Prostate gland (tissue), 2 donors: ENCODE measurements at regions not wholly inside any gene's neighbourhood (a gene's known extent, or its start where the extent isn't known, plus 50 kb on each side); places are given as distances from the start of the nearest gene placed in this dataset.

Experiments used
- DNase-seq: peaks from one replicate; pipeline ENCODE4 v3.0.0-alpha.2; 2019; ENCODE audit warnings: low spot score
- H3K27ac ChIP-seq, 2 donors: fragments of 200-600 bp; sonication (generic); 2 replicates each; pipeline ENCODE4 v1.5.1; 2017 to 2019
- H3K27me3 ChIP-seq: fragments of 200-600 bp; sonication (generic); replicated peaks from 2 replicates; pipeline ENCODE4 v1.5.1; 2019; ENCODE audit not compliant: insufficient read depth
- H3K36me3 ChIP-seq, 2 donors: fragments of 200-600 bp; sonication (generic); 1 replicate in 1 of 2; 2 replicates in 1 of 2; pipeline versions ENCODE4 v1.5.1 to v1.8.1; 2017 to 2019
- H3K4me1 ChIP-seq: fragments of 200-600 bp; sonication (generic); replicated peaks from 2 replicates; pipeline ENCODE4 v1.5.1; 2019
- H3K4me3 ChIP-seq, 2 donors: fragments of 200-600 bp; sonication (generic); 2 replicates each; pipeline ENCODE4 v1.5.1; 2017 to 2019
- H3K9me3 ChIP-seq: fragments of 200-600 bp; sonication (generic); 2 replicates; pipeline ENCODE4 v1.5.1; 2017
- POLR2A ChIP-seq: fragments of 450-650 bp; IDR thresholded peaks from one replicate; pipeline ENCODE4 v1.6.1; 2016; ENCODE audit warnings: antibody characterized with exemption, mild to moderate bottlenecking
- POLR2AphosphoS5 ChIP-seq: sonication (generic); formaldehyde crosslinking; IDR thresholded peaks from one replicate; pipeline ENCODE4 v1.6.1; 2017; ENCODE audit warnings: antibody characterized with exemption
- WGBS: methylation state at CpG from one replicate; pipeline ENCODE4 v1.1.5; 2018; 5-methylcytosine and 5-hydroxymethylcytosine counted together
- intact Hi-C: fragments of 100-400 bp; cut with DNase I; formaldehyde crosslinking; loops from one replicate; pipeline ENCODE4 v1.14.2; 2022
- TF ChIP-seq, protein P1 (sequence below), 4 experiments: fragments of 200-600 bp in 2 of 4; fragments of 450-650 bp in 2 of 4; sonication (generic) in 2 of 4; IDR thresholded peaks; 1 replicate in 3 of 4; 2 replicates in 1 of 4; pipeline ENCODE4 v1.5.1; 2016 to 2019; ENCODE audit warnings: antibody characterized with exemption in 4 of 4, mild to moderate bottlenecking in 2 of 4, moderate library complexity in 2 of 4

DNA sequence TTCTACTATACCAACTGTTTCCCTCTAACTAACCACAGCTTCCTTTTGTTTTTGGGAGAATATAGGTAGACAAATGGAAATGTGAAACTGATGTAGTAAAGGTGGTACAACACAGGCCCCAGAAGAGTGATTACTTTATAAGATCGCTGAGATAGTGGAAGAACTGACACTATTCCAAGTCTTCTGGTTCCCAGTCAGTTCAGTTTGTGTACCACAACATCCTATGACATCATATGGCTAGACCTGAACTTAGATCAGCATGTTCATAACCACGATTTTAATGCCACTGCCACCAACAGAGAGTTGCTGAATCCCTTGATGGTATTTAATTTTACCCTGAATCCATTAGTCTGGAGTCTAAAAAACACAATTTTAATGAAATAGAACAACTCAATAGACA, 328.9 kb downstream of the GPD2 start:
- no peaks in the 10 kb centered on the region for H3K9me3 ChIP-seq
- H3K27me3 ChIP-seq, result no peaks in the 10 kb centered on the region
- intact Hi-C loops, result no loop called here
- no peaks in the 10 kb centered on the region for H3K4me1 ChIP-seq
- WGBS, result 70% methylated on average over 2 of the region's 2 CpGs
- H3K4me3 ChIP-seq, result no peak overlapping the region
- TF ChIP-seq POLR2AphosphoS5, result no peak
- TF ChIP-seq POLR2A, result no peak
- TF ChIP-seq, protein P1, sequence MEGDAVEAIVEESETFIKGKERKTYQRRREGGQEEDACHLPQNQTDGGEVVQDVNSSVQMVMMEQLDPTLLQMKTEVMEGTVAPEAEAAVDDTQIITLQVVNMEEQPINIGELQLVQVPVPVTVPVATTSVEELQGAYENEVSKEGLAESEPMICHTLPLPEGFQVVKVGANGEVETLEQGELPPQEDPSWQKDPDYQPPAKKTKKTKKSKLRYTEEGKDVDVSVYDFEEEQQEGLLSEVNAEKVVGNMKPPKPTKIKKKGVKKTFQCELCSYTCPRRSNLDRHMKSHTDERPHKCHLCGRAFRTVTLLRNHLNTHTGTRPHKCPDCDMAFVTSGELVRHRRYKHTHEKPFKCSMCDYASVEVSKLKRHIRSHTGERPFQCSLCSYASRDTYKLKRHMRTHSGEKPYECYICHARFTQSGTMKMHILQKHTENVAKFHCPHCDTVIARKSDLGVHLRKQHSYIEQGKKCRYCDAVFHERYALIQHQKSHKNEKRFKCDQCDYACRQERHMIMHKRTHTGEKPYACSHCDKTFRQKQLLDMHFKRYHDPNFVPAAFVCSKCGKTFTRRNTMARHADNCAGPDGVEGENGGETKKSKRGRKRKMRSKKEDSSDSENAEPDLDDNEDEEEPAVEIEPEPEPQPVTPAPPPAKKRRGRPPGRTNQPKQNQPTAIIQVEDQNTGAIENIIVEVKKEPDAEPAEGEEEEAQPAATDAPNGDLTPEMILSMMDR (IDR thresholded peaks at IDR 0.05), result no peak
- no peak for DNase-seq
- no peak overlapping the region for H3K27ac ChIP-seq
- no peaks in the 10 kb centered on the region for H3K36me3 ChIP-seq

DNA sequence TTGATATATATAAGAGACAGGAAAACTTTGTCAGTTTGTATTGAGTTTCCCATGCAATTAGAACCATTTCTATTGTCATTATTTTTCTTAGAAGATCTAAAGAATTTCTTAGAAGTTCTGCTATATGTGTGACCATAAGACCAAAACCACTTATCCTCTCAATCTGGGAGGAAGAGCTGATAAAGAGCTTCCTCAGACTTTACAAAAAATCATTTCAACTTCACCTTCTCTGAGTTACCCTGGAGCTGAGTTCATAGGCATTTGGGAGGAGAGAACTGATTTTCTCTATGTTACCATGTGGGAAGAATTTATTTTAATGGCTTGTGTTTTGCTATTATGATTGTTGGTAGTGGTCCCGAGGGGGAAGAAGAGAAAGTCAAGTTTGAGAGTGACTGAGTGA, 329.3 kb downstream of the GPD2 start:
- WGBS, result 82% methylated on average over 1 of the region's 1 CpG
- TF ChIP-seq, protein P1 (IDR thresholded peaks at IDR 0.05), result no peak
- no peak for TF ChIP-seq POLR2A
- TF ChIP-seq POLR2AphosphoS5, result no peak
- intact Hi-C loops, result no loop called here

DNA sequence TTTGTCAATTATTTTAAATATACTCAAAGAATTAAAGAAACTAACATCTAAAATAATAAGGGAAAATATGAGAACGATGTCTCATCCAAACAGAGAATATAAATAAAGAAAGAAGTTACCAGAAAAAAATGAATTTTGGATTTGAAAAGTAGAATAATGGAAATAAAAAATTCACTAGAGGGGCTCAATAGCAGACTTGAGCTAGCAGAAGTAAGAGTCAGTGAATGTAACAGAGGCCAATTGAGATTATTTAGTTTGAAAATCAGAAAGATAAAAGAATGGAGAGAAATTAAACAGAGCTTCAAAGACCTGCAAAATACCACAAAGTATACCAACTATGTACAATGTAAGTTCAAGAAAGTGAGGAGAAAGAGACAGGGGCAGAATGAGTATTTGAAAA, 333.6 kb downstream of the GPD2 start:
- no peak overlapping the region for H3K27ac ChIP-seq
- H3K27me3 ChIP-seq, result no peaks in the 10 kb centered on the region
- no peaks in the 10 kb centered on the region for H3K4me1 ChIP-seq
- H3K36me3 ChIP-seq, result no peaks in the 10 kb centered on the region
- WGBS, result 81% methylated on average over 1 of the region's 1 CpG
- no peaks in the 10 kb centered on the region for H3K9me3 ChIP-seq
- no peak for TF ChIP-seq POLR2AphosphoS5
- no peak for TF ChIP-seq POLR2A
- TF ChIP-seq, protein P1 (IDR thresholded peaks at IDR 0.05), result no peak
- intact Hi-C loops, result no loop called here
- DNase-seq, result no peak
- H3K4me3 ChIP-seq, result no peak overlapping the region

More for the DNA sequence above, 329.3 kb downstream of the GPD2 start:
- no peak for DNase-seq
- Histone ChIP-seq H3K36me3 (no peaks in the 10 kb centered on the region), H3K27ac (no peak overlapping the region), H3K4me1 (no peaks in the 10 kb centered on the region), H3K4me3 (no peak overlapping the region), H3K27me3 (no peaks in the 10 kb centered on the region), H3K9me3 (no peaks in the 10 kb centered on the region)

DNA sequence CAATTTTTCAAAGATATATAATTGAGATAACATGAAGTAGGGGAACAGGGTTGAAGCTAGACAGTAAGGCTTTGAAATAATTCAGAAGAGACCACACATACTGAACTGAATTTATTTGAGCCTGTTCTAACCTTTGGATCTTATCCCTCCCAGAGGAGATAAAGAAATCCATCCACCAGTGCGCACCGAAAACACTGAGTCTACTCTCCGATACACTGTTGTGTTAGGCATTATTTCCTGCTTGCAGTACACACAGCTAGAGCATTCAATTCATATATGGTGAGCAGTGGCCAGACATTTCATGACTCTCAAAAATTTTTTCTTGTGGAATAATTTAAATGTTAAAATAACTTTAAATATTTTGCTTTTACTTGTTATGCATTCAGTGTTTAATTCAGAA, 342.7 kb downstream of the GPD2 start:
- no peak overlapping the region for H3K4me3 ChIP-seq
- 69% methylated on average over 3 of the region's 3 CpGs for WGBS
- no peak overlapping the region for H3K27ac ChIP-seq
- TF ChIP-seq POLR2AphosphoS5 (no peak), POLR2A (no peak)
- TF ChIP-seq, protein P1 (IDR thresholded peaks at IDR 0.05), result no peak
- H3K36me3 ChIP-seq, result no peaks in the 10 kb centered on the region
- no peaks in the 10 kb centered on the region for H3K27me3 ChIP-seq
- no peaks in the 10 kb centered on the region for H3K4me1 ChIP-seq
- no peak for DNase-seq
- H3K9me3 ChIP-seq, result no peaks in the 10 kb centered on the region
- intact Hi-C loops, result no loop called here

DNA sequence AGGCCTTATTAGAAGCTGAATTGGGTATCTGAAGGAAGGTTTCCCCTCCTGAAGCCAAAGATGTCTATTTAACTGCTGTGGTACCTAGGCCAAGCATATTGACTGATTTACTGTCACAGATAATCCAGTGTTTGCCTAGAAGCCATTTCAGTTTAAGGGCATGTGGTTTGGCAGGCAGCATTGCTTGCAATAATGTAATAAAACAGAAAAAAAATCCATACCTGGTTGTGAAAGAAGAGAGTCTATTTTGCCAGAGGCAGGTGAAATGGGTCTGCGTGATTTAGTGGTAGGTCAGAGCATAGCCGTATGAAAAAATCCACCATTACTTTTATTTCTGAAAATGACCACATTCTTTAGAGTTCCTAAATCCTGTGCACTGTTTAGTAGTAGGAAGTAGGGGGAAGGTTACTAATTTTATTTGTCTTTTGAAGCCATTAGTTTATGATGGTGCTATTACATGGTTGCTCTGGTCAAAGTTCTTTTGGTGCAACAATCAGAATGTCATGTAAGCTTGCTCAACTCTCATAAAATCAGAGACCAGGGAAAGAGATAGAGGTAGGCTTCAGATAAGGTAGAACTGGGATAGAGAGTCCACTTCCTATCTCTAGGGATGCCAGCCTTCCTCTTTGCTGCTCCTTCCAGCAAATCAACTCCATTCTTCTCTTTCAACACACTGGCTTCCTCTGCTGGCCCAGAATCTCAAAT, 343.4 kb downstream of the GPD2 start:
- H3K36me3 ChIP-seq, result no peaks in the 10 kb centered on the region
- peak; percentile 45 for DNase-seq
- no peak for TF ChIP-seq POLR2A
- no peak for TF ChIP-seq POLR2AphosphoS5
- TF ChIP-seq, protein P1 (IDR thresholded peaks at IDR 0.05), result no peak
- no peak overlapping the region for H3K4me3 ChIP-seq
- no peak overlapping the region for H3K27ac ChIP-seq
- H3K4me1 ChIP-seq, result no peaks in the 10 kb centered on the region
- intact Hi-C loops, result no loop called here
- H3K27me3 ChIP-seq, result peaks cover 2% of the 10 kb centered on the region
- H3K9me3 ChIP-seq, result no peaks in the 10 kb centered on the region
- WGBS, result 53% methylated on average over 2 of the region's 2 CpGs
